Stomach (tissue), 4 donors: ENCODE measurements at regions not wholly inside any gene's neighbourhood (a gene's known extent, or its start where the extent isn't known, plus 50 kb on each side); places are given as distances from the start of the nearest gene placed in this dataset.

Source experiments
- CTCF ChIP-seq, 7 experiments: fragments of 450-650 bp in 4 of 7; fragments of 200-600 bp in 3 of 7; sonication (generic) in 3 of 7; IDR thresholded peaks; one replicate each; pipeline ENCODE4 v1.5.1; 2016 to 2019; ENCODE audit warnings: antibody characterized with exemption in 7 of 7, control low read depth in 2 of 7, mild to moderate bottlenecking in 1 of 7
- POLR2A ChIP-seq, 4 donors: fragments of 450-650 bp; IDR thresholded peaks; one replicate each; pipeline ENCODE4 v1.6.1; 2016; ENCODE audit warnings: antibody characterized with exemption in 4 of 4, control low read depth in 2 of 4, mild to moderate bottlenecking in 1 of 4, moderate library complexity in 1 of 4

- TF ChIP-seq CTCF (IDR thresholded peaks at IDR 0.05) (no peak), POLR2A (IDR thresholded peaks at IDR 0.05) (no peak)
These were observed 685.0 kb upstream of the FRG1 start for GRCh38 chr4:189255636-189256035.
